KMS-11 (cell line): ENCODE measurements at regions not wholly inside any gene's neighbourhood (a gene's known extent, or its start where the extent isn't known, plus 50 kb on each side); places are given as distances from the start of the nearest gene placed in this dataset.

Experiments used
- H2AFZ ChIP-seq: fragments of 200-600 bp; sonication (generic); 2 replicates; pipeline ENCODE4 v1.6.1; 2016; ENCODE audit warnings: antibody characterized with exemption, mixed run types, low read depth
- H3K27ac ChIP-seq: fragments of 200-600 bp; sonication (generic); 2 replicates; pipeline ENCODE4 v1.6.1; 2016; ENCODE audit warnings: mild to moderate bottlenecking, mixed run types
- H3K27me3 ChIP-seq: fragments of 200-600 bp; sonication (generic); 2 replicates; pipeline ENCODE4 v1.6.1; 2017; ENCODE audit warnings: mild to moderate bottlenecking, low read depth, mixed run types, moderate library complexity; ENCODE audit not compliant: insufficient read depth
- H3K36me3 ChIP-seq: fragments of 200-600 bp; sonication (generic); 2 replicates; pipeline ENCODE4 v1.6.1; 2017; ENCODE audit warnings: mild to moderate bottlenecking, mixed run types; ENCODE audit not compliant: insufficient read depth
- H3K4me1 ChIP-seq: fragments of 200-600 bp; sonication (generic); 2 replicates; pipeline ENCODE4 v1.6.1; 2016; ENCODE audit warnings: mild to moderate bottlenecking, low read depth, mixed run types; ENCODE audit not compliant: poor library complexity, severe bottlenecking
- H3K4me2 ChIP-seq: fragments of 200-600 bp; sonication (generic); 2 replicates; pipeline ENCODE4 v1.7.0; 2016; ENCODE audit warnings: mild to moderate bottlenecking, mixed run types
- H3K4me3 ChIP-seq: fragments of 200-600 bp; sonication (generic); IDR thresholded peaks from 2 replicates; pipeline ENCODE4 v1.6.1; 2017; ENCODE audit warnings: low read depth, low read length, mixed read lengths; ENCODE audit not compliant: insufficient read depth
- H3K79me2 ChIP-seq: fragments of 200-600 bp; sonication (generic); 2 replicates; pipeline ENCODE4 v1.6.1; 2016; ENCODE audit warnings: low read depth, mixed run types; ENCODE audit not compliant: insufficient read depth
- H3K9ac ChIP-seq: fragments of 200-600 bp; sonication (generic); 2 replicates; pipeline ENCODE4 v1.6.1; 2016; ENCODE audit warnings: mild to moderate bottlenecking, mixed run types
- H4K20me1 ChIP-seq: fragments of 200-600 bp; sonication (generic); 2 replicates; pipeline ENCODE4 v1.6.1; 2016; ENCODE audit warnings: mild to moderate bottlenecking, mixed run types; ENCODE audit not compliant: insufficient read depth
- CTCF ChIP-seq: fragments of 200-600 bp; sonication (generic); conservative IDR thresholded peaks from 2 replicates; pipeline ENCODE4 v1.6.1; 2017; ENCODE audit warnings: low read depth, mild to moderate bottlenecking, antibody characterized with exemption, low read length, moderate library complexity, mixed read lengths

- Histone ChIP-seq H3K4me1 (peaks cover 83% of the 10 kb centered on the region), H3K36me3 (no peaks in the 10 kb centered on the region), H3K27me3 (no peaks in the 10 kb centered on the region), H3K9ac (no peak overlapping the region), H3K4me2 (no peak overlapping the region), H3K27ac (no peak overlapping the region), H2AFZ (no peak overlapping the region), H3K79me2 (no peaks in the 10 kb centered on the region), H3K4me3 (no peak overlapping the region), H4K20me1 (no peaks in the 10 kb centered on the region)
- no peak for TF ChIP-seq CTCF
These were observed 113.4 kb downstream of the GADD45G start for GRCh38 chr9:89718176-89718575.

GRCh38 chr9:89718651-89719050, 113.8 kb downstream of the GADD45G start:
- Histone ChIP-seq H3K9ac (no peak overlapping the region), H3K36me3 (no peaks in the 10 kb centered on the region), H3K4me3 (no peak overlapping the region), H2AFZ (no peak overlapping the region), H3K4me1 (peaks cover 84% of the 10 kb centered on the region), H3K27me3 (no peaks in the 10 kb centered on the region), H3K79me2 (no peaks in the 10 kb centered on the region), H4K20me1 (no peaks in the 10 kb centered on the region), H3K4me2 (peak overlapping the region; percentile 49; the same call in 1 of the 2 replicates), H3K27ac (no peak overlapping the region)
- no peak for TF ChIP-seq CTCF

- H3K4me2 ChIP-seq, result peak overlapping the region; percentile 49; the same call in 1 of the 2 replicates
- H2AFZ ChIP-seq, result no peak overlapping the region
- no peak overlapping the region for H3K27ac ChIP-seq
- H3K79me2 ChIP-seq, result no peaks in the 10 kb centered on the region
- no peak overlapping the region for H3K9ac ChIP-seq
- H3K36me3 ChIP-seq, result no peaks in the 10 kb centered on the region
- no peaks in the 10 kb centered on the region for H3K27me3 ChIP-seq
- peaks cover 83% of the 10 kb centered on the region for H3K4me1 ChIP-seq
- no peak for TF ChIP-seq CTCF
- no peaks in the 10 kb centered on the region for H4K20me1 ChIP-seq
- no peak overlapping the region for H3K4me3 ChIP-seq
These were observed 114.4 kb downstream of the GADD45G start for GRCh38 chr9:89719202-89719601.

GRCh38 chr9:89720696-89721175, 115.9 kb downstream of the GADD45G start:
- Histone ChIP-seq H3K4me2 (peak overlapping the region; percentile 49), H2AFZ (no peak overlapping the region)

More at GRCh38 chr9:89720696-89721175, 115.9 kb downstream of the GADD45G start:
- Histone ChIP-seq H3K79me2 (no peaks in the 10 kb centered on the region), H3K4me1 (peaks cover 68% of the 10 kb centered on the region), H3K27me3 (no peaks in the 10 kb centered on the region), H3K4me3 (no peak overlapping the region), H3K27ac (peak overlapping the region; percentile 58), H3K36me3 (no peaks in the 10 kb centered on the region), H3K9ac (no peak overlapping the region), H4K20me1 (no peaks in the 10 kb centered on the region)
- TF ChIP-seq CTCF, result no peak
